Skin of body (tissue), 1 donor: ENCODE measurements at regions not wholly inside any gene's neighbourhood (a gene's known extent, or its start where the extent isn't known, plus 50 kb on each side); places are given as distances from the start of the nearest gene placed in this dataset.

Experiments
- DNase-seq: peaks from one replicate; lab custom pipeline; 2025; lab: John Stamatoyannopoulos, UW

GRCh38 chr17:14688134-14688533 is 387.3 kb downstream of the HS3ST3B1 start:
- no peak for DNase-seq

GRCh38 chr17:14672830-14673229 is 371.9 kb downstream of the HS3ST3B1 start:
- no peak for DNase-seq

GRCh38 chr17:14670861-14671260 is 370.0 kb downstream of the HS3ST3B1 start:
- DNase-seq = no peak

- no peak for DNase-seq
Observed at GRCh38 chr17:14664511-14664910, 363.6 kb downstream of the HS3ST3B1 start.

GRCh38 chr17:14641117-14641516 is 340.2 kb downstream of the HS3ST3B1 start:
- DNase-seq = no peak

- DNase-seq = no peak
Observed at GRCh38 chr17:14637260-14637659, 336.4 kb downstream of the HS3ST3B1 start.

- no peak for DNase-seq
Observed at GRCh38 chr17:14630621-14631020, 329.7 kb downstream of the HS3ST3B1 start.

GRCh38 chr17:14630046-14630445 is 329.2 kb downstream of the HS3ST3B1 start:
- DNase-seq = no peak

- peak; percentile 3 for DNase-seq
Observed at GRCh38 chr17:14622615-14623101, 321.8 kb downstream of the HS3ST3B1 start.

GRCh38 chr17:14621826-14622614 is 321.1 kb downstream of the HS3ST3B1 start:
- no peak for DNase-seq

- DNase-seq = no peak
Observed at GRCh38 chr17:14619821-14620220, 318.9 kb downstream of the HS3ST3B1 start.

- DNase-seq = no peak
Observed at GRCh38 chr17:14616528-14616927, 315.6 kb downstream of the HS3ST3B1 start.

- DNase-seq = no peak
Observed at GRCh38 chr17:14605267-14605599, 304.4 kb downstream of the HS3ST3B1 start.

GRCh38 chr17:14604591-14605266 is 303.8 kb downstream of the HS3ST3B1 start:
- DNase-seq = no peak

GRCh38 chr17:14596224-14596623 is 295.3 kb downstream of the HS3ST3B1 start:
- DNase-seq = no peak

GRCh38 chr17:14595656-14596055 is 294.8 kb downstream of the HS3ST3B1 start:
- no peak for DNase-seq

GRCh38 chr17:14594690-14595089 is 293.8 kb downstream of the HS3ST3B1 start:
- DNase-seq = no peak

GRCh38 chr17:14593956-14594355 is 293.1 kb downstream of the HS3ST3B1 start:
- DNase-seq = no peak

GRCh38 chr17:14590459-14591250 is 289.8 kb downstream of the HS3ST3B1 start:
- no peak for DNase-seq

GRCh38 chr17:14585099-14585498 is 284.2 kb downstream of the HS3ST3B1 start:
- no peak for DNase-seq

- no peak for DNase-seq
Observed at GRCh38 chr17:14582996-14583395, 282.1 kb downstream of the HS3ST3B1 start.

- DNase-seq = no peak
Observed at GRCh38 chr17:14581186-14581830, 280.4 kb downstream of the HS3ST3B1 start.
